Karpas-422 (cell line): ENCODE measurements at regions not wholly inside any gene's neighbourhood (a gene's known extent, or its start where the extent isn't known, plus 50 kb on each side); places are given as distances from the start of the nearest gene placed in this dataset.

Experiments used
- DNase-seq: peaks from one replicate; pipeline ENCODE4 v3.0.0-alpha.2; 2015
- H2AFZ ChIP-seq: fragments of 200-600 bp; sonication (generic); 2 replicates; pipeline ENCODE4 v1.6.1; 2014; ENCODE audit warnings: antibody characterized with exemption, low read length, mixed read lengths
- H3K27ac ChIP-seq: fragments of 200-600 bp; sonication (generic); 2 replicates; pipeline ENCODE4 v1.5.1; 2014; ENCODE audit warnings: mild to moderate bottlenecking, low read length, moderate library complexity
- H3K27me3 ChIP-seq: fragments of 200-600 bp; sonication (generic); 2 replicates; pipeline ENCODE4 v1.6.1; 2014; ENCODE audit warnings: low read length, mixed read lengths
- H3K36me3 ChIP-seq: fragments of 200-600 bp; sonication (generic); 2 replicates; pipeline ENCODE4 v1.6.1; 2014; ENCODE audit warnings: low read length, mixed read lengths; ENCODE audit not compliant: insufficient read depth
- H3K4me1 ChIP-seq: fragments of 200-600 bp; sonication (generic); 2 replicates; pipeline ENCODE4 v1.6.1; 2014; ENCODE audit warnings: mild to moderate bottlenecking, low read length, mixed read lengths
- H3K4me2 ChIP-seq: fragments of 200-600 bp; sonication (generic); 2 replicates; pipeline ENCODE4 v1.6.1; 2014; ENCODE audit warnings: low read length, low read depth, mild to moderate bottlenecking; ENCODE audit not compliant: poor library complexity, severe bottlenecking
- H3K4me3 ChIP-seq: fragments of 200-600 bp; sonication (generic); 2 replicates; pipeline ENCODE4 v1.5.1; 2014; ENCODE audit warnings: mild to moderate bottlenecking, antibody characterized with exemption, low read length, mixed read lengths
- H3K79me2 ChIP-seq: fragments of 200-600 bp; sonication (generic); 2 replicates; pipeline ENCODE4 v1.6.1; 2014; ENCODE audit warnings: mild to moderate bottlenecking, low read length, mixed read lengths
- H3K9ac ChIP-seq: fragments of 200-600 bp; sonication (generic); 2 replicates; pipeline ENCODE4 v1.6.0; 2014; ENCODE audit warnings: low read length
- H3K9me2 ChIP-seq: fragments of 200-600 bp; sonication (generic), shearing (Covaris generic); replicated peaks from 2 replicates; pipeline ENCODE4 v1.6.0; 2014; ENCODE audit warnings: mild to moderate bottlenecking, low read length, moderate library complexity; ENCODE audit not compliant: insufficient read depth
- H3K9me3 ChIP-seq: fragments of 300-700, 200-600 bp; sonication (generic); 2 replicates; pipeline ENCODE4 v1.6.1; 2014; ENCODE audit warnings: low read length, mixed read lengths
- H4K20me1 ChIP-seq: fragments of 200-600 bp; sonication (generic); 2 replicates; pipeline ENCODE4 v1.6.1; 2014; ENCODE audit warnings: mild to moderate bottlenecking, antibody characterized with exemption, low read length, low read depth; ENCODE audit not compliant: insufficient read depth

- Histone ChIP-seq H3K9me3 (no peaks in the 10 kb centered on the region), H3K4me1 (no peaks in the 10 kb centered on the region), H3K27ac (no peak overlapping the region), H3K4me3 (no peak overlapping the region), H2AFZ (no peak overlapping the region), H3K9ac (no peak overlapping the region), H3K36me3 (no peaks in the 10 kb centered on the region), H3K79me2 (no peaks in the 10 kb centered on the region), H3K27me3 (no peaks in the 10 kb centered on the region), H4K20me1 (no peaks in the 10 kb centered on the region), H3K4me2 (no peak overlapping the region), H3K9me2 (no peaks in the 10 kb centered on the region)
- no peak for DNase-seq
Observed at GRCh38 chr4:8737601-8738279, 133.9 kb downstream of the HMX1 start.

GRCh38 chr4:8737075-8737474, 134.6 kb downstream of the HMX1 start:
- DNase-seq = no peak
- Histone ChIP-seq H3K36me3 (no peaks in the 10 kb centered on the region), H3K9ac (no peak overlapping the region), H3K9me3 (no peaks in the 10 kb centered on the region), H3K79me2 (no peaks in the 10 kb centered on the region), H2AFZ (no peak overlapping the region), H3K27me3 (no peaks in the 10 kb centered on the region), H3K4me3 (no peak overlapping the region), H3K4me2 (no peak overlapping the region), H3K9me2 (no peaks in the 10 kb centered on the region), H3K27ac (no peak overlapping the region), H4K20me1 (no peaks in the 10 kb centered on the region), H3K4me1 (no peaks in the 10 kb centered on the region)

- Histone ChIP-seq H3K79me2 (no peaks in the 10 kb centered on the region), H3K9ac (no peak overlapping the region), H3K27me3 (no peaks in the 10 kb centered on the region), H3K4me2 (no peak overlapping the region), H3K9me2 (no peaks in the 10 kb centered on the region), H3K9me3 (no peaks in the 10 kb centered on the region), H3K4me3 (no peak overlapping the region), H3K36me3 (no peaks in the 10 kb centered on the region), H2AFZ (no peak overlapping the region), H4K20me1 (no peaks in the 10 kb centered on the region), H3K4me1 (no peaks in the 10 kb centered on the region), H3K27ac (no peak overlapping the region)
- no peak for DNase-seq
Observed at GRCh38 chr4:8736090-8736825, 135.4 kb downstream of the HMX1 start.

GRCh38 chr4:8735236-8736089, 136.2 kb downstream of the HMX1 start:
- H3K79me2 ChIP-seq = no peaks in the 10 kb centered on the region
- H3K27ac ChIP-seq = no peak overlapping the region
- H3K4me2 ChIP-seq = no peak overlapping the region
- H3K9ac ChIP-seq = no peak overlapping the region
- no peaks in the 10 kb centered on the region for H3K4me1 ChIP-seq
- H3K4me3 ChIP-seq = no peak overlapping the region
- DNase-seq = no peak
- no peaks in the 10 kb centered on the region for H3K27me3 ChIP-seq
- no peaks in the 10 kb centered on the region for H3K36me3 ChIP-seq
- no peaks in the 10 kb centered on the region for H4K20me1 ChIP-seq
- H2AFZ ChIP-seq = no peak overlapping the region
- H3K9me3 ChIP-seq = no peaks in the 10 kb centered on the region
- no peaks in the 10 kb centered on the region for H3K9me2 ChIP-seq

GRCh38 chr4:8732681-8733243, 138.9 kb downstream of the HMX1 start:
- Histone ChIP-seq H3K4me2 (no peak overlapping the region), H4K20me1 (no peaks in the 10 kb centered on the region), H3K4me1 (no peaks in the 10 kb centered on the region), H2AFZ (no peak overlapping the region), H3K27ac (no peak overlapping the region), H3K9ac (no peak overlapping the region), H3K9me3 (no peaks in the 10 kb centered on the region), H3K9me2 (no peaks in the 10 kb centered on the region), H3K79me2 (no peaks in the 10 kb centered on the region), H3K4me3 (no peak overlapping the region), H3K27me3 (no peaks in the 10 kb centered on the region), H3K36me3 (no peaks in the 10 kb centered on the region)
- DNase-seq = no peak

- no peak overlapping the region for H2AFZ ChIP-seq
- no peak overlapping the region for H3K4me3 ChIP-seq
- no peaks in the 10 kb centered on the region for H4K20me1 ChIP-seq
- no peak overlapping the region for H3K4me2 ChIP-seq
- no peaks in the 10 kb centered on the region for H3K9me2 ChIP-seq
- H3K9me3 ChIP-seq = no peaks in the 10 kb centered on the region
- H3K27me3 ChIP-seq = no peaks in the 10 kb centered on the region
- DNase-seq = no peak
- no peak overlapping the region for H3K27ac ChIP-seq
- H3K4me1 ChIP-seq = no peaks in the 10 kb centered on the region
- H3K79me2 ChIP-seq = no peaks in the 10 kb centered on the region
- H3K9ac ChIP-seq = no peak overlapping the region
- H3K36me3 ChIP-seq = no peaks in the 10 kb centered on the region
Observed at GRCh38 chr4:8732092-8732491, 139.5 kb downstream of the CPZ start.

GRCh38 chr4:8731364-8731763, 138.8 kb downstream of the CPZ start:
- Histone ChIP-seq H3K27ac (no peak overlapping the region), H2AFZ (no peak overlapping the region), H3K4me1 (no peaks in the 10 kb centered on the region), H3K9ac (no peak overlapping the region), H3K4me2 (no peak overlapping the region), H3K9me3 (no peaks in the 10 kb centered on the region), H3K9me2 (no peaks in the 10 kb centered on the region), H4K20me1 (no peaks in the 10 kb centered on the region), H3K27me3 (no peaks in the 10 kb centered on the region), H3K36me3 (no peaks in the 10 kb centered on the region), H3K4me3 (no peak overlapping the region), H3K79me2 (no peaks in the 10 kb centered on the region)
- no peak for DNase-seq

- Histone ChIP-seq H3K4me2 (no peak overlapping the region), H3K27ac (no peak overlapping the region)
- DNase-seq = no peak
Observed at GRCh38 chr4:8730681-8731080, 138.1 kb downstream of the CPZ start.

More at GRCh38 chr4:8730681-8731080, 138.1 kb downstream of the CPZ start:
- Histone ChIP-seq H3K27me3 (no peaks in the 10 kb centered on the region), H3K4me3 (no peak overlapping the region), H3K4me1 (no peaks in the 10 kb centered on the region), H3K9me2 (no peaks in the 10 kb centered on the region), H3K36me3 (no peaks in the 10 kb centered on the region), H3K9me3 (no peaks in the 10 kb centered on the region), H2AFZ (no peak overlapping the region), H4K20me1 (no peaks in the 10 kb centered on the region), H3K79me2 (no peaks in the 10 kb centered on the region), H3K9ac (no peak overlapping the region)
